RWPE2 (cell line): ENCODE measurements at regions not wholly inside any gene's neighbourhood (a gene's known extent, or its start where the extent isn't known, plus 50 kb on each side); places are given as distances from the start of the nearest gene placed in this dataset.

Source experiments
- ATAC-seq: fragments of 200-7000 bp; cut with Tn5 transposase; 3 replicates; pipeline ENCODE4 v1.9.1; 2021; ENCODE audit warnings: low read depth
- DNase-seq: peaks from one replicate; pipeline ENCODE4 v3.0.0-alpha.2; 2020; ENCODE audit warnings: low spot score
- H3K27ac ChIP-seq: fragments of 450-650 bp; 2 replicates; pipeline ENCODE4 v1.5.1; 2017; ENCODE audit warnings: mild to moderate bottlenecking; ENCODE audit not compliant: poor library complexity, severe bottlenecking
- H3K27me3 ChIP-seq: fragments of 250-450 bp; sonication (Bioruptor Pico); 2 replicates; pipeline ENCODE4 v1.5.1; 2021; ENCODE audit warnings: mild to moderate bottlenecking, moderate library complexity; ENCODE audit not compliant: insufficient read depth, poor library complexity, severe bottlenecking
- H3K36me3 ChIP-seq: fragments of 250-450 bp; sonication (Bioruptor Pico); 2 replicates; pipeline ENCODE4 v1.5.1; 2020; ENCODE audit warnings: low read depth, mild to moderate bottlenecking, moderate library complexity
- H3K4me1 ChIP-seq: fragments of 250-450 bp; sonication (Bioruptor Pico); 2 replicates; pipeline ENCODE4 v1.5.1; 2021; ENCODE audit warnings: mild to moderate bottlenecking, moderate library complexity; ENCODE audit not compliant: insufficient read depth, poor library complexity, severe bottlenecking
- H3K4me3 ChIP-seq: fragments of 250-450 bp; sonication (Bioruptor Pico); 2 replicates; pipeline ENCODE4 v1.5.1; 2021; ENCODE audit warnings: mild to moderate bottlenecking, moderate library complexity; ENCODE audit not compliant: severe bottlenecking
- H3K9me3 ChIP-seq: fragments of 250-450 bp; sonication (Bioruptor Pico); 2 replicates; pipeline ENCODE4 v1.5.1; 2021; ENCODE audit warnings: mild to moderate bottlenecking, moderate library complexity; ENCODE audit not compliant: severe bottlenecking
- CTCF ChIP-seq: fragments of 450-650 bp; IDR thresholded peaks from one replicate; pipeline ENCODE4 v1.5.1; 2017; ENCODE audit warnings: mild to moderate bottlenecking, moderate library complexity; ENCODE audit not compliant: poor library complexity, severe bottlenecking

GRCh38 chrX:6748595-6748994, 213.7 kb upstream of the VCX3A start:
- Histone ChIP-seq H3K9me3 (no peaks in the 10 kb centered on the region), H3K27ac (no peak overlapping the region), H3K4me1 (no peaks in the 10 kb centered on the region), H3K36me3 (no peaks in the 10 kb centered on the region), H3K27me3 (no peaks in the 10 kb centered on the region), H3K4me3 (no peak overlapping the region)
- no peak for DNase-seq
- no peak for TF ChIP-seq CTCF
- ATAC-seq = no peak

GRCh38 chrX:6738518-6739470, 203.9 kb upstream of the VCX3A start:
- ATAC-seq (no peak), DNase-seq (no peak)
- H3K36me3 ChIP-seq = no peaks in the 10 kb centered on the region
- no peak overlapping the region for H3K4me3 ChIP-seq
- TF ChIP-seq CTCF = no peak
- H3K27ac ChIP-seq = no peak overlapping the region
- H3K9me3 ChIP-seq = no peaks in the 10 kb centered on the region
- H3K4me1 ChIP-seq = no peaks in the 10 kb centered on the region
- no peaks in the 10 kb centered on the region for H3K27me3 ChIP-seq

GRCh38 chrX:6734844-6735634, 200.1 kb upstream of the VCX3A start:
- DNase-seq (no peak), ATAC-seq (no peak)
- H3K27me3 ChIP-seq = no peaks in the 10 kb centered on the region
- H3K27ac ChIP-seq = no peak overlapping the region
- H3K9me3 ChIP-seq = no peaks in the 10 kb centered on the region
- H3K36me3 ChIP-seq = no peaks in the 10 kb centered on the region
- no peak for TF ChIP-seq CTCF
- H3K4me1 ChIP-seq = no peaks in the 10 kb centered on the region
- no peak overlapping the region for H3K4me3 ChIP-seq

GRCh38 chrX:6732101-6732500, 197.2 kb upstream of the VCX3A start:
- no peaks in the 10 kb centered on the region for H3K4me1 ChIP-seq
- no peak overlapping the region for H3K4me3 ChIP-seq
- no peaks in the 10 kb centered on the region for H3K9me3 ChIP-seq
- H3K27ac ChIP-seq = no peak overlapping the region
- no peaks in the 10 kb centered on the region for H3K27me3 ChIP-seq
- no peak for TF ChIP-seq CTCF
- ATAC-seq (no peak), DNase-seq (no peak)
- no peaks in the 10 kb centered on the region for H3K36me3 ChIP-seq
